ENCODE measurements at regions not wholly inside any gene's neighbourhood (a gene's known extent, or its start where the extent isn't known, plus 50 kb on each side); places are given as distances from the start of the nearest gene placed in this dataset.

DNA sequence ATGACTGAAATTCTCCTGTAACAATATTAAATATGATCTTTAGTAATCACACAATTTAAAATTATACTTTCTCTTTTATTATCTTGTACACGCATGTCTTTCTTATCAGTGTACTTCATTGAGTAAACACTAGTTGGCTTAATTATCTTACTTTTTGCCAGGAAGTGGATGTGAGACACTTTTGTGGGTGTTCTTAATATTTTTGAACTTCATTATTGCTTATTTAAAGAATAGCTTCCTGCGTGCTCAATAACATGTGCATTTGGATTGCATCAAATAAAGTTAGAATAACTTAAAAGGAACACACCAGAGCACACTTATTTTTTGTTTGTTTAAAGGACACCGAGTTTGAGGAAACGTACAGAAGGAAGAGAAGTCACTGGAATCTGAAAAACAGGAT, 128.5 kb upstream of the VEGFC start:
- dilution Hi-C loops (cut with MboI; ENCODE audit: extremely low pct_ligation_motif_present, low sequenced_read_pairs) (no loop called here), intact Hi-C loops (cut with micrococcal nuclease) (loop anchor here (1.0 kb wide), 1 partner anchor 127 kb away; no protein-coding TSS in a partner anchor)
- peaks cover 43% of the 10 kb centered on the region for H3K4me1 ChIP-seq (ENCODE audit: control insufficient read depth, extremely low read depth, insufficient read depth, low read length)
- H3K4me2 ChIP-seq (ENCODE audit: insufficient read depth, low read length) = peak overlapping the region; percentile 82
- H3K36me3 ChIP-seq (ENCODE audit: control insufficient read depth in 2 of 2, extremely low read depth in 1 of 2, insufficient read depth in 2 of 2, low read length in 2 of 2) = no peaks in the 10 kb centered on the region
- peak overlapping the region; percentile 66 for H3K27ac ChIP-seq (ENCODE audit: insufficient read depth, low read depth, low read length)
- H3K4me3 ChIP-seq (replicated peaks in 1 of 3; ENCODE audit: insufficient read depth in 1 of 3, low read depth in 1 of 3, low read length in 3 of 3) = peak overlapping the region in 1 of 3 experiments; percentile 41
- peak; percentile 21 for FAIRE-seq
- H3K9ac ChIP-seq (replicated peaks; ENCODE audit: extremely low read depth, insufficient read depth, low read length) = peak overlapping the region; percentile 50
- TF ChIP-seq FOS (IDR thresholded peaks at IDR 0.05; ENCODE audit: borderline replicate concordance, insufficient read depth, low read length) (peak; percentile 11), GATA2 (IDR thresholded peaks at IDR 0.05; ENCODE audit: insufficient read depth, insufficient read length, low read depth, low read length) (no peak)
- H3K9me3 ChIP-seq (replicated peaks; ENCODE audit: control insufficient read depth, insufficient read depth, low read length) = no peaks in the 10 kb centered on the region
- no peaks in the 10 kb centered on the region for H3K27me3 ChIP-seq (ENCODE audit: control insufficient read depth in 2 of 2, insufficient read depth in 2 of 2, low read length in 2 of 2)
- H4K20me1 ChIP-seq (replicated peaks; ENCODE audit: control insufficient read depth, extremely low read depth, insufficient read depth, low read length) = no peaks in the 10 kb centered on the region
- H3K9me1 ChIP-seq (replicated peaks; ENCODE audit: control insufficient read depth, extremely low read depth, insufficient read depth, low read length) = no peaks in the 10 kb centered on the region
- DNase-seq (ENCODE audit: low read depth, low spot score) = peak; percentile 68
- peaks cover 6% of the 10 kb centered on the region for H3K79me2 ChIP-seq (ENCODE audit: control insufficient read depth, insufficient read depth, low read length)
- CTCF ChIA-PET = interaction anchor here (1.1 to 2.1 kb wide), 3 partner anchors 38 to 140 kb away, joined by 3 to 16 read pairs (median 3); no protein-coding TSS in a partner anchor
- H2AFZ ChIP-seq (ENCODE audit: low read depth, low read length) = no peak overlapping the region
- POLR2A ChIA-PET = no interaction called here
- no TSS peak for BruUV-seq (replicated peaks)

DNA sequence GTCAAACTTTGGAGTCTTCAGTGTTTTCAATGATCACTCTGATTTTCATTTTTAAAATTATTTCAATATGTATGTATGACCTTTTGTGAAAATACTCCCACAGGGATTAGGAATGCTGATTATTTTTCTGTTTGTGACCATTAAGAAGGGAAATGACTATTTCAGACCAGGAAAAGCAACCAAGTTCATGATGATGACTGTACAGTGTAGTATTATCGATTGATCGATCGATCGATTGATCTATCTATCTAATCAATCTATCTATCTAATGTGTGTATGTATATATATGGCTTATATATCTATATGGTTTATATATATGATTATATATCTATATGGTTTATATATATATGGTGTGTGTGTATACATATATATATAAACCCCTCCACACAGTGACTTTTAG, 131.5 kb upstream of the VEGFC start:
- FAIRE-seq = no peak
- Histone ChIP-seq H3K9me3 (replicated peaks; ENCODE audit: control insufficient read depth, insufficient read depth, low read length) (no peaks in the 10 kb centered on the region), H3K9ac (replicated peaks; ENCODE audit: extremely low read depth, insufficient read depth, low read length) (no peak overlapping the region), H3K4me1 (ENCODE audit: control insufficient read depth, extremely low read depth, insufficient read depth, low read length) (peaks cover 43% of the 10 kb centered on the region), H3K36me3 (ENCODE audit: control insufficient read depth in 2 of 2, extremely low read depth in 1 of 2, insufficient read depth in 2 of 2, low read length in 2 of 2) (no peaks in the 10 kb centered on the region), H4K20me1 (replicated peaks; ENCODE audit: control insufficient read depth, extremely low read depth, insufficient read depth, low read length) (no peaks in the 10 kb centered on the region), H3K27ac (ENCODE audit: insufficient read depth, low read depth, low read length) (no peak overlapping the region), H3K4me3 (replicated peaks in 1 of 3; ENCODE audit: insufficient read depth in 1 of 3, low read depth in 1 of 3, low read length in 3 of 3) (no peak overlapping the region), H3K27me3 (ENCODE audit: control insufficient read depth in 2 of 2, insufficient read depth in 2 of 2, low read length in 2 of 2) (no peaks in the 10 kb centered on the region), H2AFZ (ENCODE audit: low read depth, low read length) (no peak overlapping the region), H3K9me1 (replicated peaks; ENCODE audit: control insufficient read depth, extremely low read depth, insufficient read depth, low read length) (no peaks in the 10 kb centered on the region), H3K4me2 (ENCODE audit: insufficient read depth, low read length) (peak overlapping the region; percentile 78), H3K79me2 (ENCODE audit: control insufficient read depth, insufficient read depth, low read length) (peaks cover 6% of the 10 kb centered on the region)
- peak; percentile 4 for TF ChIP-seq FOS (IDR thresholded peaks at IDR 0.05; ENCODE audit: borderline replicate concordance, insufficient read depth, low read length)
- TF ChIP-seq POLR2AphosphoS5 (IDR thresholded peaks at IDR 0.05; ENCODE audit: insufficient read depth, low read depth, low read length) = no peak
- intact Hi-C loops (cut with micrococcal nuclease) = no loop called here
- POLR2A ChIA-PET = interaction anchor here (0.6 kb wide), 2 partner anchors 20 to 123 kb away, joined by 3 read pairs; no protein-coding TSS in a partner anchor
- BruUV-seq (replicated peaks) = no TSS peak
- CTCF ChIA-PET = interaction anchor here (0.9 kb wide), 1 partner anchor 123 kb away, joined by 5 read pairs; no protein-coding TSS in a partner anchor
- DNase-seq (ENCODE audit: low read depth, low spot score) = no peak
- dilution Hi-C loops (cut with MboI; ENCODE audit: extremely low pct_ligation_motif_present, low sequenced_read_pairs) = no loop called here
